ENCODE measurements at regions not wholly inside any gene's neighbourhood (a gene's known extent, or its start where the extent isn't known, plus 50 kb on each side); places are given as distances from the start of the nearest gene placed in this dataset.

DNA sequence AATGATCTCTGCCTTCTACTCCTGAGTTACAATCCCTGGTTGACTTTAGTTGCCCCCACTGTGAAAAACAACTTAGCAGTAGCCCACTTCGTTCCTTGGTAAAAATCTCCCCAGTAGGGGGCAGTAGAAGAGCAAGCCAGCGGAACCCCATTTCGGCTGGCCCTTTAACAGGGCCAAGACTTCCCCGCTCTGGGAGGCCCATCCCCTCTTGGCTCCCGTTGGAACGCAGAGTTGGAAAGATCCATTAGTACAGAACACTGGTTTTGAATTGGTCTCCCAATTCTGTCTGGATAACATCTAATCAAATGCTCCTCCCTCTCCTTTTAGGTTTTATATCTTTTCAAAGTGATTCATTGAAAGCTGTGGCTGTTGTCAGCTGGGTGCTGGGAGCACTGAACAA is 1133.3 kb downstream of the BCL11B start:
- Histone ChIP-seq H3K36me3 (ENCODE audit: control insufficient read depth in 2 of 2, extremely low read depth in 1 of 2, insufficient read depth in 2 of 2, low read length in 2 of 2) (no peaks in the 10 kb centered on the region), H3K79me2 (ENCODE audit: control insufficient read depth, insufficient read depth, low read length) (no peaks in the 10 kb centered on the region), H2AFZ (ENCODE audit: low read depth, low read length) (no peak overlapping the region), H3K9ac (replicated peaks; ENCODE audit: extremely low read depth, insufficient read depth, low read length) (no peak overlapping the region), H3K4me3 (replicated peaks in 1 of 3; ENCODE audit: insufficient read depth in 1 of 3, low read depth in 1 of 3, low read length in 3 of 3) (no peak overlapping the region), H3K4me1 (ENCODE audit: control insufficient read depth, extremely low read depth, insufficient read depth, low read length) (no peaks in the 10 kb centered on the region), H4K20me1 (replicated peaks; ENCODE audit: control insufficient read depth, extremely low read depth, insufficient read depth, low read length) (no peaks in the 10 kb centered on the region), H3K27me3 (ENCODE audit: control insufficient read depth in 2 of 2, insufficient read depth in 2 of 2, low read length in 2 of 2) (no peaks in the 10 kb centered on the region), H3K9me1 (replicated peaks; ENCODE audit: control insufficient read depth, extremely low read depth, insufficient read depth, low read length) (no peaks in the 10 kb centered on the region), H3K4me2 (ENCODE audit: insufficient read depth, low read length) (no peak overlapping the region), H3K27ac (ENCODE audit: insufficient read depth, low read depth, low read length) (no peak overlapping the region), H3K9me3 (replicated peaks; ENCODE audit: control insufficient read depth, insufficient read depth, low read length) (peaks cover 2% of the 10 kb centered on the region)
- dilution Hi-C loops (cut with MboI; ENCODE audit: extremely low pct_ligation_motif_present, low sequenced_read_pairs), result no loop called here
- TF ChIP-seq FOS (IDR thresholded peaks at IDR 0.05; ENCODE audit: borderline replicate concordance, insufficient read depth, low read length) (no peak), POLR2AphosphoS5 (IDR thresholded peaks at IDR 0.05; ENCODE audit: insufficient read depth, low read depth, low read length) (no peak), POLR2A (IDR thresholded peaks at IDR 0.05; ENCODE audit: low read depth, low read length) (no peak), EZH2 (IDR thresholded peaks at IDR 0.05; ENCODE audit: borderline replicate concordance, low read depth, low read length, severe bottlenecking) (no peak)
- TF ChIP-seq, protein P1, sequence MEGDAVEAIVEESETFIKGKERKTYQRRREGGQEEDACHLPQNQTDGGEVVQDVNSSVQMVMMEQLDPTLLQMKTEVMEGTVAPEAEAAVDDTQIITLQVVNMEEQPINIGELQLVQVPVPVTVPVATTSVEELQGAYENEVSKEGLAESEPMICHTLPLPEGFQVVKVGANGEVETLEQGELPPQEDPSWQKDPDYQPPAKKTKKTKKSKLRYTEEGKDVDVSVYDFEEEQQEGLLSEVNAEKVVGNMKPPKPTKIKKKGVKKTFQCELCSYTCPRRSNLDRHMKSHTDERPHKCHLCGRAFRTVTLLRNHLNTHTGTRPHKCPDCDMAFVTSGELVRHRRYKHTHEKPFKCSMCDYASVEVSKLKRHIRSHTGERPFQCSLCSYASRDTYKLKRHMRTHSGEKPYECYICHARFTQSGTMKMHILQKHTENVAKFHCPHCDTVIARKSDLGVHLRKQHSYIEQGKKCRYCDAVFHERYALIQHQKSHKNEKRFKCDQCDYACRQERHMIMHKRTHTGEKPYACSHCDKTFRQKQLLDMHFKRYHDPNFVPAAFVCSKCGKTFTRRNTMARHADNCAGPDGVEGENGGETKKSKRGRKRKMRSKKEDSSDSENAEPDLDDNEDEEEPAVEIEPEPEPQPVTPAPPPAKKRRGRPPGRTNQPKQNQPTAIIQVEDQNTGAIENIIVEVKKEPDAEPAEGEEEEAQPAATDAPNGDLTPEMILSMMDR (IDR thresholded peaks at IDR 0.05; ENCODE audit: extremely low read depth in 1 of 2, insufficient read depth in 1 of 2, low read depth in 1 of 2, low read length in 2 of 2), result no peak
- no peak for FAIRE-seq
- intact Hi-C loops (cut with micrococcal nuclease), result no loop called here
- no peak for DNase-seq (ENCODE audit: low read depth, low spot score)
- BruUV-seq (replicated peaks), result no TSS peak
- ChIA-PET CTCF (no interaction called here), POLR2A (no interaction called here)

DNA sequence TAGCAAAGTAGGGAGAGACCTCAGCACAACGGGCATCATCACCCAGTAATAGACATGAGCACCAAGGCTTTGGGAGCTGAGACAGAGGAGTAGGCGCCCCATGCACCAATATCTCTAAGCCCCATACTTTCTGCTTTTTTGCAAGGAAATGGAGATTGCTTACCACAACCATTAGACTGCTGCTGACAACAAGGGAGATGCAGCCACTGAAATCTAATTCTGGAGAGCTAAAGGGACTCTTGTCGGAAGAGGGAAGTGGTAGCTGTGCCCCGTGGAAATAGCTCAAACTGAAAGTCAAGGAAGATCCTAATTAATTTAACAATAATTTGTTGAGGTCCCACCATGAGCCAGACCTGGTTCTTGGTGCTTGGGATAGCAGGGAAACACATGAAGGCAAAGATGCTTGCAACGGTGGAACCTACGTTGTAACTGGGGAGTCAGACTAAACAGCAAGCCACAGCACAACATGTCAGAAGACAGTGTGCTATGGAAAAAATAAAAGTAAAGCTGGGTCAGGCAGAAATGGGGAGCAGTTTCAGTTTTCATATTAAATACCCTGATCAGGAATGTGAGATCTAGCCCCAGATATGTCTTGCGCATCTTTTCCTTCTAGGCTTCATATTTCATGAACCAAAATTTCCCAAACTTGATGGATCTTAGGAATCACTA is 1131.0 kb downstream of the BCL11B start:
- H3K4me3 ChIP-seq (replicated peaks in 1 of 3; ENCODE audit: insufficient read depth in 1 of 3, low read depth in 1 of 3, low read length in 3 of 3), result no peak overlapping the region
- CTCF ChIA-PET, result no interaction called here
- no peaks in the 10 kb centered on the region for H3K79me2 ChIP-seq (ENCODE audit: control insufficient read depth, insufficient read depth, low read length)
- H3K27me3 ChIP-seq (ENCODE audit: control insufficient read depth in 2 of 2, insufficient read depth in 2 of 2, low read length in 2 of 2), result no peaks in the 10 kb centered on the region
- no peaks in the 10 kb centered on the region for H4K20me1 ChIP-seq (replicated peaks; ENCODE audit: control insufficient read depth, extremely low read depth, insufficient read depth, low read length)
- H3K9me3 ChIP-seq (replicated peaks; ENCODE audit: control insufficient read depth, insufficient read depth, low read length), result peaks cover 2% of the 10 kb centered on the region
- H3K4me2 ChIP-seq (ENCODE audit: insufficient read depth, low read length), result no peak overlapping the region
- DNase-seq (ENCODE audit: low read depth, low spot score), result no peak
- H3K9ac ChIP-seq (replicated peaks; ENCODE audit: extremely low read depth, insufficient read depth, low read length), result no peak overlapping the region
- no peak for FAIRE-seq
- no peaks in the 10 kb centered on the region for H3K9me1 ChIP-seq (replicated peaks; ENCODE audit: control insufficient read depth, extremely low read depth, insufficient read depth, low read length)
- dilution Hi-C loops (cut with MboI; ENCODE audit: extremely low pct_ligation_motif_present, low sequenced_read_pairs), result no loop called here
- intact Hi-C loops (cut with micrococcal nuclease), result no loop called here
- H3K27ac ChIP-seq (ENCODE audit: insufficient read depth, low read depth, low read length), result no peak overlapping the region
- no peak overlapping the region for H2AFZ ChIP-seq (ENCODE audit: low read depth, low read length)
- BruUV-seq (replicated peaks), result no TSS peak
- TF ChIP-seq POLR2A (IDR thresholded peaks at IDR 0.05; ENCODE audit: low read depth, low read length) (no peak), GATA2 (IDR thresholded peaks at IDR 0.05; ENCODE audit: insufficient read depth, insufficient read length, low read depth, low read length) (no peak), EZH2 (IDR thresholded peaks at IDR 0.05; ENCODE audit: borderline replicate concordance, low read depth, low read length, severe bottlenecking) (no peak), POLR2AphosphoS5 (IDR thresholded peaks at IDR 0.05; ENCODE audit: insufficient read depth, low read depth, low read length) (no peak)
- TF ChIP-seq, protein P1 (IDR thresholded peaks at IDR 0.05; ENCODE audit: extremely low read depth in 1 of 2, insufficient read depth in 1 of 2, low read depth in 1 of 2, low read length in 2 of 2), result no peak
- no peaks in the 10 kb centered on the region for H3K4me1 ChIP-seq (ENCODE audit: control insufficient read depth, extremely low read depth, insufficient read depth, low read length)
- POLR2A ChIA-PET, result no interaction called here
- no peaks in the 10 kb centered on the region for H3K36me3 ChIP-seq (ENCODE audit: control insufficient read depth in 2 of 2, extremely low read depth in 1 of 2, insufficient read depth in 2 of 2, low read length in 2 of 2)
